GM18868 (cell line): ENCODE measurements at regions not wholly inside any gene's neighbourhood (a gene's known extent, or its start where the extent isn't known, plus 50 kb on each side); places are given as distances from the start of the nearest gene placed in this dataset.

Experiments
- ATAC-seq: cut with Tn5 transposase; IDR thresholded peaks from one replicate; pipeline ENCODE4 v1.9.1; 2021; ENCODE audit warnings: mild to moderate bottlenecking, moderate library complexity; ENCODE audit not compliant: unreplicated experiment

GRCh38 chrX:118167361-118167760, 50.8 kb upstream of the KLHL13 start:
- ATAC-seq: no peak

GRCh38 chrX:118171356-118171755, 54.7 kb upstream of the KLHL13 start:
- no peak for ATAC-seq

- ATAC-seq: no peak
Observed at GRCh38 chrX:118174516-118175098, 58.0 kb upstream of the KLHL13 start.

GRCh38 chrX:118177708-118178107, 61.1 kb upstream of the KLHL13 start:
- ATAC-seq: no peak

- no peak for ATAC-seq
Observed at GRCh38 chrX:118178450-118178849, 61.8 kb upstream of the KLHL13 start.

- no peak for ATAC-seq
Observed at GRCh38 chrX:118179161-118179560, 62.6 kb upstream of the KLHL13 start.

GRCh38 chrX:118179718-118180117, 63.1 kb upstream of the KLHL13 start:
- no peak for ATAC-seq

- ATAC-seq: no peak
Observed at GRCh38 chrX:118181030-118181429, 64.4 kb upstream of the KLHL13 start.

GRCh38 chrX:118182025-118182424, 65.4 kb upstream of the KLHL13 start:
- ATAC-seq: no peak

- no peak for ATAC-seq
Observed at GRCh38 chrX:118182681-118183080, 66.1 kb upstream of the KLHL13 start.

GRCh38 chrX:118183606-118184005, 67.0 kb upstream of the KLHL13 start:
- no peak for ATAC-seq

GRCh38 chrX:118187100-118187499, 70.5 kb upstream of the KLHL13 start:
- ATAC-seq: no peak

GRCh38 chrX:118189000-118189399, 72.4 kb upstream of the KLHL13 start:
- peak; percentile 68 for ATAC-seq

GRCh38 chrX:118189628-118190027, 73.0 kb upstream of the KLHL13 start:
- ATAC-seq: no peak

- ATAC-seq: no peak
Observed at GRCh38 chrX:118197730-118198129, 81.1 kb upstream of the KLHL13 start.

GRCh38 chrX:118198577-118198976, 82.0 kb upstream of the KLHL13 start:
- ATAC-seq: no peak

GRCh38 chrX:118199997-118200396, 83.4 kb upstream of the KLHL13 start:
- no peak for ATAC-seq

GRCh38 chrX:118205421-118206395, 89.1 kb upstream of the KLHL13 start:
- ATAC-seq: no peak

- ATAC-seq: no peak
Observed at GRCh38 chrX:118207831-118208453, 91.3 kb upstream of the KLHL13 start.

GRCh38 chrX:118208481-118208880, 91.9 kb upstream of the KLHL13 start:
- ATAC-seq: no peak

- peak; percentile 65 for ATAC-seq
Observed at GRCh38 chrX:118211891-118212816, 95.5 kb upstream of the KLHL13 start.
